Heart right ventricle (tissue), 16 donors: ENCODE measurements at regions not wholly inside any gene's neighbourhood (a gene's known extent, or its start where the extent isn't known, plus 50 kb on each side); places are given as distances from the start of the nearest gene placed in this dataset.

Experiments
- ATAC-seq, 8 donors: fragments of 200-7000 bp; cut with Tn5 transposase; one replicate each; pipeline ENCODE4 v1.9.1; 2020; ENCODE audit warnings: mild to moderate bottlenecking in 8 of 8, moderate library complexity in 8 of 8, moderate number of reproducible peaks in 1 of 8
- DNase-seq, 2 donors: peaks; one replicate each; pipeline ENCODE4 v3.0.0-alpha.2; 2020
- H3K27ac ChIP-seq, 10 donors: fragments of 200-600 bp; sonication (generic) in 2 of 10; one replicate each; pipeline versions ENCODE4 v1.5.0 to v1.8.0; 2020 to 2022; ENCODE audit warnings: mild to moderate bottlenecking in 3 of 10
- H3K27me3 ChIP-seq, 7 donors: fragments of 200-600 bp; one replicate each; pipeline ENCODE4 v1.8.0; 2021 to 2022; ENCODE audit warnings: mild to moderate bottlenecking in 2 of 7
- H3K36me3 ChIP-seq, 9 donors: fragments of 200-600 bp; sonication (generic) in 1 of 9; one replicate each; pipeline versions ENCODE4 v1.5.0 to v1.8.0; 2020 to 2022; ENCODE audit warnings: mild to moderate bottlenecking in 2 of 9
- H3K4me1 ChIP-seq, 9 donors: fragments of 200-600 bp; sonication (generic) in 1 of 9; one replicate each; pipeline versions ENCODE4 v1.5.0 to v1.8.0; 2020 to 2022; ENCODE audit warnings: mild to moderate bottlenecking in 4 of 9
- H3K4me3 ChIP-seq, 10 donors: fragments of 200-600 bp; sonication (generic) in 2 of 10; one replicate each; pipeline versions ENCODE4 v1.5.0 to v1.8.0; 2020 to 2022; ENCODE audit warnings: mild to moderate bottlenecking in 7 of 10, moderate library complexity in 2 of 10
- H3K9me3 ChIP-seq, 11 donors: fragments of 200-600 bp in 10 of 11; sonication (generic) in 2 of 11; one replicate each; pipeline versions ENCODE4 v1.5.0 to v1.8.0; 2013 to 2022; ENCODE audit warnings: mild to moderate bottlenecking in 2 of 11, control low read depth in 1 of 11, moderate library complexity in 1 of 11
- CTCF ChIP-seq, 9 donors: fragments of 200-600 bp; sonication (generic) in 2 of 9; IDR thresholded peaks; one replicate each; pipeline versions ENCODE4 v1.5.0 to v1.8.0; 2021 to 2022; ENCODE audit warnings: antibody characterized with exemption in 9 of 9, mild to moderate bottlenecking in 5 of 9, moderate library complexity in 1 of 9
- WGBS, 2 donors: extraction: QIAGEN DNeasy Blood & Tissue Kit; methylation state at CpG; one replicate each; pipeline ENCODE4 v1.1.7; 2013; ENCODE audit warnings: inconsistent platforms in 1 of 2; 5-methylcytosine and 5-hydroxymethylcytosine counted together
- intact Hi-C, 10 donors: fragments of 100-400 bp; cut with DNase I; formaldehyde crosslinking; loops; one replicate each; pipeline versions ENCODE4 v1.11.1 to v1.14.2; 2022
- donor health status: Arrhythmogenic right ventricular cardiomyopathy.
- donor health status: ischemic (EF 13 %, LVEDD 7.1; RV severe dilation, severe dysfunction).
- donor health status: healthy with polysubstance abuse.
- donor health status: DM: no; HTN: yes; CAD: no.
- donor health status: DM: no; HTN: no; CAD: no.
- donor health status: ischemic (EF 25% LVEDD 6.9; RV normal size, moderate dysfunction).
- donor health status: ischemic (EF 25% LVEDD 5.7; RV mildly dilated, moderate dysfunction).
- donor health status: healthy.
- donor health status: DM: yes; HTN: yes; CAD: no.
- donor health status: Ischemic cardiomyopathy.
- donor health status: ischemic (EF 35%, LVEDD 5.7; RV mildly dilated, moderate dysfunction).
- donor health status: nonischemic (EF 11% LVEDD 7.7; RV severe dilation, severe dysfunction).
- donor health status: DM: yes; HTN: yes; CAD: no.
- donor health status: PGD.
- donor health status: ischemic (EF 29% LVEDD 5.4; RV normal size, mild dysfunction).
- donor health status: nonischemic (EF 23%, LVEDD 6.1; RV moderate dilation, normal function).

DNA sequence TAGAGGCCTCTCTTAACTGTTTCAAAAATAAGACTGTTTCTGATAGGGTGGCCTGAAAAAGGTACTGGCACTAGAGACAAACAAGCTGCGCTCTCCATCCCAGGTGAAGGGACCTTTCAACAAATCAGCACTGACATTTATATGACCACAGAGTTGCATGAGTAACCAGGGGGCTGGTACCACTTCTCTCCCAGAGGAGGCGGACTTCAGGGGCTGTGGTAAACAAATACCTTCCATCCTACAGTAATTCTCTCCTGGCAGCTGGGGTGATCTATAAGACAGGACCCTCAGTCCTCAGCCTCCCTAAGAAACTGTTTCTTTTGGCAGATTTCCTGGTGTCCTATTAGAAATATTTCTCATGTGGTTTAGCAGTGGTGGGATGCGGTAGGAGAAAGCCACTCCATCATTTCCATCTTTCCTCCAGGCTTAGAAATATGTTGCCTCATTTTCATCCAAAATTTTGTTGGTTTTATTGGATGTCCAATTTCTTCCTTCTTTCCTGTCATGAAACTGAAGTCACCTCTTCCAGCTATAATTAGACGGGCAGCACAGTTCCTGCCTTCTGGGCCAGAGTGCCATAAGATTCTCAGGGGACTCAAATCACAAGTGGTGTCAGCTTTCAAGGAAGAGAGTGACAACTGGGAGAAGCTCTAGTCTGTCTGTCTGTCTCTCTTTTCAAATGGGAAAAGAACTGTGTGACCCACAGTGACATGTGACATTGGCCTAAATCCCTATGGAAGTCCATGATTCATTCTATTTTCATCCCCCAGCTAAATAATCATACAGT, 96.4 kb downstream of the CYRIA start:
- WGBS, 2 donors = 58 to 63% methylated on average over 4 of the region's 4 CpGs
- no peak overlapping the region for H3K27ac ChIP-seq
- intact Hi-C loops = no loop called here

DNA sequence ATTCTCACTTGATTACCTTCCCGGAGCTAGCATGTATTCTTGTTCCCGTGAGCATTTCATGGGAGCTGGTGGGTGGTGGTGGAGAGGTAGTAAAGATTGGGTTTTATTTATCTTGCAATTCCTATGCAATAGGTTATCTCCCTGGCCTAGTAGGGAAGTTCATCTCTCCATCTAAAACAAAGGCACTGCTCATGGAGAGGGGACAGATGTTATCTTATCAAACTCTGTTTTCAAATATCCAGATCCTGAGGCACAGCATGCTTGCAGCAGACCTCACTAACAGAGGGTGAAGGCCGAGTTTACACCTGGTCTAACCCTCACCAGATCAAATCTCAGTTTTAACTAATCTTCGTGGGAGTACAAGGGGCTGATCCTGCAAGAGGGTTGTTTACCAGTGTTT, 98.9 kb downstream of the CYRIA start:
- Histone ChIP-seq H3K36me3 (peaks cover 0 to 53% (median 6%) of the 10 kb centered on the region in 9 donors), H3K9me3 (no peaks in the 10 kb centered on the region), H3K4me1 (peaks cover 0 to 31% (median 7%) of the 10 kb centered on the region in 9 donors), H3K27me3 (no peaks in the 10 kb centered on the region), H3K4me3 (no peak overlapping the region), H3K27ac (no peak overlapping the region)
- WGBS, 2 donors = 66 to 68% methylated on average over 4 of the region's 4 CpGs
- no peak for TF ChIP-seq CTCF (IDR thresholded peaks at IDR 0.05)
- intact Hi-C loops = no loop called here
- DNase-seq (no peak), ATAC-seq (no peak)

More for the DNA sequence above, 96.4 kb downstream of the CYRIA start:
- TF ChIP-seq CTCF (IDR thresholded peaks at IDR 0.05) = no peak
- ATAC-seq = peak in 1 of 8 donors; percentile 74
- no peaks in the 10 kb centered on the region for H3K9me3 ChIP-seq
- no peak overlapping the region for H3K4me3 ChIP-seq
- no peaks in the 10 kb centered on the region for H3K27me3 ChIP-seq
- peaks cover 0 to 31% (median 7%) of the 10 kb centered on the region in 9 donors for H3K4me1 ChIP-seq
- peaks cover 0 to 30% (median 6%) of the 10 kb centered on the region in 9 donors for H3K36me3 ChIP-seq
- DNase-seq = no peak

GRCh38 chr2:16565481-16565880, 100.2 kb downstream of the CYRIA start:
- H3K27ac ChIP-seq = no peak overlapping the region
- H3K27me3 ChIP-seq = no peaks in the 10 kb centered on the region
- no peak overlapping the region for H3K4me3 ChIP-seq
- 75 to 89% methylated on average over 8 of the region's 8 CpGs for WGBS, 2 donors
- TF ChIP-seq CTCF (IDR thresholded peaks at IDR 0.05) = no peak
- intact Hi-C loops = no loop called here
- peaks cover 0 to 20% (median 7%) of the 10 kb centered on the region in 9 donors for H3K4me1 ChIP-seq
- H3K36me3 ChIP-seq = peaks cover 0 to 65% (median 13%) of the 10 kb centered on the region in 9 donors
- no peaks in the 10 kb centered on the region for H3K9me3 ChIP-seq
- DNase-seq (no peak), ATAC-seq (no peak)

GRCh38 chr2:16561676-16562075, 104.0 kb downstream of the CYRIA start:
- intact Hi-C loops = loop anchor here in 1 of 10 donors (5.0 kb wide), 1 partner anchor 751 kb away; no protein-coding TSS in a partner anchor
- H3K27me3 ChIP-seq = no peaks in the 10 kb centered on the region
- WGBS, 2 donors = 93 to 98% methylated on average over 3 of the region's 3 CpGs
- no peak for TF ChIP-seq CTCF (IDR thresholded peaks at IDR 0.05)
- no peak overlapping the region for H3K4me3 ChIP-seq
- no peaks in the 10 kb centered on the region for H3K9me3 ChIP-seq
- H3K27ac ChIP-seq = no peak overlapping the region
- no peaks in the 10 kb centered on the region for H3K4me1 ChIP-seq
- peaks cover 0 to 96% (median 20%) of the 10 kb centered on the region in 9 donors for H3K36me3 ChIP-seq
- DNase-seq (no peak), ATAC-seq (no peak)
